BE2C (cell line): ENCODE measurements at regions not wholly inside any gene's neighbourhood (a gene's known extent, or its start where the extent isn't known, plus 50 kb on each side); places are given as distances from the start of the nearest gene placed in this dataset.

Source experiments
- DNase-seq: peaks from one replicate; pipeline ENCODE4 v3.0.0-alpha.2; 2020
- H3K27me3 ChIP-seq: fragments of 250-450 bp; sonication (Bioruptor Pico); 2 replicates; pipeline ENCODE4 v1.5.1; 2020; ENCODE audit warnings: mild to moderate bottlenecking
- H3K36me3 ChIP-seq: fragments of 250-450 bp; sonication (Bioruptor Pico); 2 replicates; pipeline ENCODE4 v1.5.1; 2020; ENCODE audit warnings: mild to moderate bottlenecking
- H3K4me1 ChIP-seq: fragments of 250-450 bp; sonication (Bioruptor Pico); 2 replicates; pipeline ENCODE4 v1.5.1; 2020
- H3K4me3 ChIP-seq: 2 replicates; pipeline ENCODE4 v1.5.1; 2011; ENCODE audit warnings: low read depth, low read length
- H3K9me3 ChIP-seq: fragments of 250-450 bp; sonication (Bioruptor Pico); 2 replicates; pipeline ENCODE4 v1.5.1; 2020
- CTCF ChIP-seq: IDR thresholded peaks from 2 replicates; pipeline ENCODE4 v1.5.1; 2012; ENCODE audit warnings: mild to moderate bottlenecking, low read depth, low read length

- Histone ChIP-seq H3K27me3 (no peaks in the 10 kb centered on the region), H3K9me3 (no peaks in the 10 kb centered on the region), H3K36me3 (no peaks in the 10 kb centered on the region), H3K4me1 (peaks cover 4% of the 10 kb centered on the region), H3K4me3 (no peak overlapping the region)
- no peak for TF ChIP-seq CTCF
- no peak for DNase-seq
These were observed 50.6 kb upstream of the SMNDC1 start for GRCh38 chr10:110355141-110355831.

- Histone ChIP-seq H3K27me3 (no peaks in the 10 kb centered on the region), H3K4me1 (peaks cover 4% of the 10 kb centered on the region), H3K4me3 (no peak overlapping the region), H3K36me3 (no peaks in the 10 kb centered on the region), H3K9me3 (no peaks in the 10 kb centered on the region)
- DNase-seq = no peak
- no peak for TF ChIP-seq CTCF
These were observed 51.4 kb upstream of the SMNDC1 start for GRCh38 chr10:110355922-110356627.

GRCh38 chr10:110356628-110357245, 52.0 kb upstream of the SMNDC1 start:
- Histone ChIP-seq H3K4me3 (no peak overlapping the region), H3K9me3 (no peaks in the 10 kb centered on the region), H3K36me3 (no peaks in the 10 kb centered on the region), H3K27me3 (no peaks in the 10 kb centered on the region), H3K4me1 (peaks cover 4% of the 10 kb centered on the region)
- no peak for TF ChIP-seq CTCF
- no peak for DNase-seq

GRCh38 chr10:110357252-110357780, 52.6 kb upstream of the SMNDC1 start:
- no peaks in the 10 kb centered on the region for H3K27me3 ChIP-seq
- H3K36me3 ChIP-seq = no peaks in the 10 kb centered on the region
- TF ChIP-seq CTCF = no peak
- H3K4me3 ChIP-seq = no peak overlapping the region
- no peaks in the 10 kb centered on the region for H3K9me3 ChIP-seq
- peaks cover 4% of the 10 kb centered on the region for H3K4me1 ChIP-seq
- no peak for DNase-seq

GRCh38 chr10:110357871-110358270, 53.2 kb upstream of the SMNDC1 start:
- Histone ChIP-seq H3K27me3 (no peaks in the 10 kb centered on the region), H3K4me3 (no peak overlapping the region), H3K36me3 (no peaks in the 10 kb centered on the region), H3K4me1 (peaks cover 4% of the 10 kb centered on the region), H3K9me3 (no peaks in the 10 kb centered on the region)
- DNase-seq = no peak
- TF ChIP-seq CTCF = no peak

- H3K4me1 ChIP-seq = peaks cover 4% of the 10 kb centered on the region
- H3K36me3 ChIP-seq = no peaks in the 10 kb centered on the region
- no peaks in the 10 kb centered on the region for H3K27me3 ChIP-seq
- no peak for DNase-seq
- no peak for TF ChIP-seq CTCF
- no peak overlapping the region for H3K4me3 ChIP-seq
- no peaks in the 10 kb centered on the region for H3K9me3 ChIP-seq
These were observed 53.6 kb upstream of the SMNDC1 start for GRCh38 chr10:110358278-110358677.
